DOHH2 (cell line): ENCODE measurements at regions not wholly inside any gene's neighbourhood (a gene's known extent, or its start where the extent isn't known, plus 50 kb on each side); places are given as distances from the start of the nearest gene placed in this dataset.

Experiments
- H3F3A ChIP-seq: fragments of 200-600 bp; sonication (generic), shearing (Covaris generic); 2 replicates; pipeline ENCODE4 v1.6.0; 2016; ENCODE audit warnings: antibody characterized with exemption, mild to moderate bottlenecking; ENCODE audit not compliant: control insufficient read depth, insufficient read depth
- H3K27ac ChIP-seq: fragments of 200-600 bp; sonication (generic); 2 replicates; pipeline ENCODE4 v1.5.1; 2014; ENCODE audit warnings: low read depth, mild to moderate bottlenecking, low read length, moderate library complexity
- H3K27me3 ChIP-seq: fragments of 200-600 bp; sonication (generic); 2 replicates; pipeline ENCODE4 v1.6.1; 2014; ENCODE audit warnings: mild to moderate bottlenecking, low read length, mixed read lengths; ENCODE audit not compliant: control insufficient read depth
- H3K36me3 ChIP-seq: fragments of 200-600 bp; sonication (generic); 2 replicates; pipeline ENCODE4 v1.6.1; 2014; ENCODE audit warnings: mild to moderate bottlenecking, low read length, moderate library complexity, mixed read lengths; ENCODE audit not compliant: control insufficient read depth
- H3K4me1 ChIP-seq: fragments of 200-600 bp; sonication (generic); 2 replicates; pipeline ENCODE4 v1.6.1; 2014; ENCODE audit warnings: mild to moderate bottlenecking, low read length, mixed read lengths; ENCODE audit not compliant: control insufficient read depth
- H3K4me2 ChIP-seq: fragments of 200-600 bp; sonication (generic); 2 replicates; pipeline ENCODE4 v1.6.0; 2014; ENCODE audit warnings: mild to moderate bottlenecking, low read length, moderate library complexity
- H3K4me3 ChIP-seq: fragments of 200-600 bp; sonication (generic); 2 replicates; pipeline ENCODE4 v1.5.1; 2014; ENCODE audit warnings: mild to moderate bottlenecking, low read length, mixed read lengths
- H3K79me2 ChIP-seq: fragments of 200-600 bp; sonication (generic); 2 replicates; pipeline ENCODE4 v1.6.1; 2014; ENCODE audit warnings: mild to moderate bottlenecking, low read length, mixed read lengths; ENCODE audit not compliant: control insufficient read depth
- H3K9me2 ChIP-seq: fragments of 200-600 bp; sonication (generic); replicated peaks from 2 replicates; pipeline ENCODE4 v1.6.1; 2014; ENCODE audit warnings: mild to moderate bottlenecking, low read length, mixed read lengths; ENCODE audit not compliant: control insufficient read depth
- H3K9me3 ChIP-seq: fragments of 200-600 bp; sonication (generic); 2 replicates; pipeline ENCODE4 v1.6.1; 2014; ENCODE audit warnings: antibody characterized with exemption, low read length, mixed read lengths; ENCODE audit not compliant: control insufficient read depth, insufficient read depth
- H4K20me1 ChIP-seq: fragments of 200-600 bp; sonication (generic); 2 replicates; pipeline ENCODE4 v1.6.0; 2014; ENCODE audit warnings: low read depth, mild to moderate bottlenecking, antibody characterized with exemption, low read length, moderate library complexity; ENCODE audit not compliant: control insufficient read depth, insufficient read depth
- EZH2phosphoT487 ChIP-seq: fragments of 200-600 bp; sonication (generic); IDR thresholded peaks from 2 replicates; pipeline ENCODE4 v1.6.1; 2017; ENCODE audit warnings: borderline replicate concordance, mild to moderate bottlenecking, antibody characterized with exemption, low read length, moderate library complexity, mixed read lengths
- TF ChIP-seq, protein P1 (sequence below): fragments of 200-600 bp; sonication (generic); IDR thresholded peaks from one replicate; pipeline ENCODE4 v1.5.1; 2014; ENCODE audit warnings: antibody characterized with exemption, mild to moderate bottlenecking, low read depth, low read length; ENCODE audit not compliant: poor library complexity, severe bottlenecking

DNA sequence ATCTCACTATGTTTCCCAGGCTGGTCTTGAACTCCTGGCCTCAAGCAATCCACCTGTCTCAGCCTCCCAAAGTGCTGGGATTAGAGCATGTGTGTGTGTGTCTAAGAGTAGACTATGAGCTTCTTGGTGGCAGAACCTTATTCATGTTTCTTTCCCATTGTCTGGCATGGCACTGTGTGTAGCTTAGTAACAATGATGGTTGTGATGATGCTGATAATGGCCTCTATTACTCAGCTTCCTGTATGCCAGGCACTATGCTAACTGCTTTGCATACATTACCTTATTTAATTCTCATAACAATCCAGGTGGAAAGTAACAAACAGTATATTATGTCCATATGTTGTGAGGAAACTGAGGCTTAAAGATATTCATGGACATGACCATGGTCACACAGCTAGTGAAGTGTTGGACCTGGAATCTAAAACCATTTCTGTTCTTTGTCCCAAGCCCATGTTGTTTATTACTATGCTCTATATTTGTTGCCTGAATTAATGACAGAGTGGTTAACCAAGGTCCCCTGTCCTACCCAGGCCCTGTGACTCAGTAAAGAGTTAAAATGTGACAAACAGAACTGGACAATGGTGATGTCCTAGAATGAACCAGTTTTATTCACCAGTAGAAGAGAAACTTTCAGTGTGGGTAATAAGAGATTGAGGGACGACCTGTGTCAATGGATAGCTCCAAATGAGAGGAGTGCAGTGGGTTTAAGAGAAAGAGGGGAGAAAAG, 109.6 kb downstream of the KLF5 start:
- H3K9me2 ChIP-seq, result no peaks in the 10 kb centered on the region
- no peak overlapping the region for H3K27ac ChIP-seq
- no peaks in the 10 kb centered on the region for H3K9me3 ChIP-seq
- no peaks in the 10 kb centered on the region for H3F3A ChIP-seq
- H3K79me2 ChIP-seq, result no peaks in the 10 kb centered on the region
- TF ChIP-seq, protein P1, sequence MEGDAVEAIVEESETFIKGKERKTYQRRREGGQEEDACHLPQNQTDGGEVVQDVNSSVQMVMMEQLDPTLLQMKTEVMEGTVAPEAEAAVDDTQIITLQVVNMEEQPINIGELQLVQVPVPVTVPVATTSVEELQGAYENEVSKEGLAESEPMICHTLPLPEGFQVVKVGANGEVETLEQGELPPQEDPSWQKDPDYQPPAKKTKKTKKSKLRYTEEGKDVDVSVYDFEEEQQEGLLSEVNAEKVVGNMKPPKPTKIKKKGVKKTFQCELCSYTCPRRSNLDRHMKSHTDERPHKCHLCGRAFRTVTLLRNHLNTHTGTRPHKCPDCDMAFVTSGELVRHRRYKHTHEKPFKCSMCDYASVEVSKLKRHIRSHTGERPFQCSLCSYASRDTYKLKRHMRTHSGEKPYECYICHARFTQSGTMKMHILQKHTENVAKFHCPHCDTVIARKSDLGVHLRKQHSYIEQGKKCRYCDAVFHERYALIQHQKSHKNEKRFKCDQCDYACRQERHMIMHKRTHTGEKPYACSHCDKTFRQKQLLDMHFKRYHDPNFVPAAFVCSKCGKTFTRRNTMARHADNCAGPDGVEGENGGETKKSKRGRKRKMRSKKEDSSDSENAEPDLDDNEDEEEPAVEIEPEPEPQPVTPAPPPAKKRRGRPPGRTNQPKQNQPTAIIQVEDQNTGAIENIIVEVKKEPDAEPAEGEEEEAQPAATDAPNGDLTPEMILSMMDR, result no peak
- no peak for TF ChIP-seq EZH2phosphoT487
- peaks cover 4% of the 10 kb centered on the region; the same call in 1 of the 2 replicates for H3K4me1 ChIP-seq
- H3K36me3 ChIP-seq, result no peaks in the 10 kb centered on the region
- no peak overlapping the region for H3K4me3 ChIP-seq
- H3K4me2 ChIP-seq, result no peak overlapping the region
- H4K20me1 ChIP-seq, result no peaks in the 10 kb centered on the region
- no peaks in the 10 kb centered on the region for H3K27me3 ChIP-seq

DNA sequence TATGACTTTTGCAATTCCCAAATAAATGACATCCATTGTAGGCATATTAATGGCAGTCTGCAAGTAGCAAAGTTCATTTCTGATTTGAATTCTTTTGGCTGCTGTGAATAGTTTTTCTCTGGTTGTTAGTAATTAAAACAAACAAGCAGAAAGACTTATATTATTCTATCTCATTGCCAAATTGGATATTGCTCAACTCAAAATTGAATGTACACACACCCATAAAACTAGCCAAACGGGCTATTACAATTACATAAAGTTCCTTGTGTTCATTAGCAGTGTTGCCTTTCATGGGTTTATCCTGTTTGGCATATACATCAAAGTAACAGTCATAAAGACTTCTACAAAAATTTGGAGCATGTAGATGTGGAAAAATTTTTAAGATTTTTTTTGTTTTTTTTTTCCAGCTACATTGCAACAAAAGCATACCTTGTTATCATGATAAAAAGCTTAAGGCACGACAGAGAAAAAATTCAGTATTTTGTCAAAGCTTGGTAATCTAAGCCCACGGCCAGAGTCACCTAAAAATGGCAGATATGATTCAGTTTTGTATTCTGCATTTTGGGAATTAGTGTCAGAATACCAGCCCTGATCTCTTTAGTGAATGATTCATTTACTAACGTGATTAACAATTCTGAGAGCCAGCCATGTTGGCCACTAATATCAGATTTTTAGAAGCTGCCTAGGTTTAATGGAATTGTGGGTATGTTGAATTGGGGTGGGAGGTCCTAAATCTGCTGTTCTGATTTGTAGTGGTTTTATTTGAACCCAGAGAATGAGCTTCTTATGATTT, 108.4 kb downstream of the KLF5 start:
- Histone ChIP-seq H3K9me2 (no peaks in the 10 kb centered on the region), H3K9me3 (no peaks in the 10 kb centered on the region), H3K36me3 (no peaks in the 10 kb centered on the region), H3K4me1 (peaks cover 4% of the 10 kb centered on the region; the same call in 1 of the 2 replicates), H3F3A (no peaks in the 10 kb centered on the region), H3K4me2 (no peak overlapping the region), H3K27me3 (no peaks in the 10 kb centered on the region), H3K4me3 (no peak overlapping the region), H3K79me2 (no peaks in the 10 kb centered on the region), H4K20me1 (no peaks in the 10 kb centered on the region), H3K27ac (no peak overlapping the region)
- TF ChIP-seq, protein P1, result no peak
- TF ChIP-seq EZH2phosphoT487, result no peak

DNA sequence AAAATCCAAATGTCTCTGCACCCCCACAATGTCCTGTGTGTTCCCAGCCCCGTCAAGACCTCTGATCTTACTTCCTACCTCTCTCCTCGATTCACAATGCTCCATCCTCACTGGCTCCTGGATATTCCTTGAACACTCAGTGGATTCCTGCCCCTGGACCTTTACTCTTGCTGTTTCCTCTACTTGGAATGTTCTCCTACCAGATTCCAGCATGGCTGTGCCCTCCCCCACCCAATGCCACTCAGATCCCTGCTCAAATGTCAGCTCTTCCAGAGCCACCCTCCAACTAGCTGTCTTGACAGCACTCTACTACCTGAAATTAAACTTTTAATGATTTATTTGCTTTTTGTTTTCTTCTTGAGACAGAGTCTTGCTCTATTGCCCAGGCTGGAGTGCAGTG, 107.4 kb downstream of the KLF5 start:
- Histone ChIP-seq H3K4me1 (peaks cover 4% of the 10 kb centered on the region; the same call in 1 of the 2 replicates), H3K27me3 (no peaks in the 10 kb centered on the region), H3K4me3 (no peak overlapping the region), H3F3A (no peaks in the 10 kb centered on the region), H3K9me2 (no peaks in the 10 kb centered on the region), H4K20me1 (no peaks in the 10 kb centered on the region), H3K4me2 (no peak overlapping the region), H3K36me3 (no peaks in the 10 kb centered on the region), H3K9me3 (no peaks in the 10 kb centered on the region), H3K27ac (no peak overlapping the region), H3K79me2 (no peaks in the 10 kb centered on the region)
- TF ChIP-seq, protein P1, result no peak
- no peak for TF ChIP-seq EZH2phosphoT487
